OCI-LY1 (cell line): ENCODE measurements at regions not wholly inside any gene's neighbourhood (a gene's known extent, or its start where the extent isn't known, plus 50 kb on each side); places are given as distances from the start of the nearest gene placed in this dataset.

Experiments
- H2AFZ ChIP-seq: fragments of 200-600 bp; sonication (generic), shearing (Covaris generic); 2 replicates; pipeline ENCODE4 v1.6.0; 2014; ENCODE audit warnings: antibody characterized with exemption, mild to moderate bottlenecking, low read length
- H3F3A ChIP-seq: fragments of 200-600 bp; sonication (generic), shearing (Covaris generic); 2 replicates; pipeline ENCODE4 v1.6.0; 2014; ENCODE audit warnings: mild to moderate bottlenecking, antibody characterized with exemption, low read length, moderate library complexity; ENCODE audit not compliant: insufficient read depth
- H3K27ac ChIP-seq: fragments of 200-600 bp; sonication (generic); 2 replicates; pipeline ENCODE4 v1.5.1; 2014; ENCODE audit warnings: low read length, mixed run types, mild to moderate bottlenecking, low read depth; ENCODE audit not compliant: poor library complexity, severe bottlenecking
- H3K27me3 ChIP-seq: fragments of 200-600 bp; sonication (generic); 2 replicates; pipeline ENCODE4 v1.6.0; 2014; ENCODE audit warnings: antibody characterized with exemption, mild to moderate bottlenecking, low read length, moderate library complexity; ENCODE audit not compliant: insufficient read depth
- H3K36me3 ChIP-seq: fragments of 200-600 bp; sonication (generic); 2 replicates; pipeline ENCODE4 v1.6.1; 2014; ENCODE audit warnings: mild to moderate bottlenecking, antibody characterized with exemption, low read length, moderate library complexity, mixed read lengths; ENCODE audit not compliant: insufficient read depth
- H3K4me1 ChIP-seq: fragments of 200-600 bp; sonication (generic); 2 replicates; pipeline ENCODE4 v1.5.1; 2014; ENCODE audit warnings: mild to moderate bottlenecking, low read length, moderate library complexity; ENCODE audit not compliant: insufficient read depth, severe bottlenecking
- H3K4me2 ChIP-seq: fragments of 200-600 bp; sonication (generic), shearing (Covaris generic); 2 replicates; pipeline ENCODE4 v1.6.1; 2014; ENCODE audit warnings: low read length
- H3K4me3 ChIP-seq: fragments of 200-600 bp; sonication (generic); 2 replicates; pipeline ENCODE4 v1.5.1; 2014; ENCODE audit warnings: low read length, low read depth, mild to moderate bottlenecking, mixed read lengths; ENCODE audit not compliant: poor library complexity, severe bottlenecking
- H3K79me2 ChIP-seq: fragments of 200-600 bp; shearing (Covaris generic); 2 replicates; pipeline ENCODE4 v1.6.1; 2016; ENCODE audit warnings: mixed run types, low read length, mixed read lengths; ENCODE audit not compliant: insufficient read depth
- H3K9ac ChIP-seq: fragments of 200-600 bp; sonication (generic), shearing (Covaris generic); 2 replicates; pipeline ENCODE4 v1.6.1; 2014; ENCODE audit warnings: mild to moderate bottlenecking, low read length, mixed read lengths
- H3K9me2 ChIP-seq: fragments of 200-600 bp; sonication (generic), shearing (Covaris generic); 2 replicates; pipeline ENCODE4 v1.6.1; 2014; ENCODE audit warnings: low read depth, mild to moderate bottlenecking, low read length, mixed read lengths
- H3K9me3 ChIP-seq: fragments of 200-600 bp; shearing (Covaris generic); 2 replicates; pipeline ENCODE4 v1.6.1; 2014; ENCODE audit warnings: low read length, mixed read lengths
- H4K20me1 ChIP-seq: fragments of 200-600 bp; sonication (generic), shearing (Covaris generic); 2 replicates; pipeline ENCODE4 v1.6.0; 2016; ENCODE audit warnings: mild to moderate bottlenecking, low read length; ENCODE audit not compliant: insufficient read depth
- EZH2 ChIP-seq: fragments of 200-600 bp; sonication (generic), shearing (Covaris generic); IDR thresholded peaks from 2 replicates; pipeline ENCODE4 v1.8.0; 2017; ENCODE audit warnings: borderline replicate concordance, mixed run types, mild to moderate bottlenecking, antibody characterized with exemption, low read length, moderate library complexity, mixed read lengths
- TF ChIP-seq, protein P1 (sequence below): fragments of 200-600 bp; sonication (generic), shearing (Covaris generic); IDR thresholded peaks from 2 replicates; pipeline ENCODE4 v1.5.1; 2017; ENCODE audit warnings: mild to moderate bottlenecking, antibody characterized with exemption, low read length, moderate library complexity, mixed read lengths

DNA sequence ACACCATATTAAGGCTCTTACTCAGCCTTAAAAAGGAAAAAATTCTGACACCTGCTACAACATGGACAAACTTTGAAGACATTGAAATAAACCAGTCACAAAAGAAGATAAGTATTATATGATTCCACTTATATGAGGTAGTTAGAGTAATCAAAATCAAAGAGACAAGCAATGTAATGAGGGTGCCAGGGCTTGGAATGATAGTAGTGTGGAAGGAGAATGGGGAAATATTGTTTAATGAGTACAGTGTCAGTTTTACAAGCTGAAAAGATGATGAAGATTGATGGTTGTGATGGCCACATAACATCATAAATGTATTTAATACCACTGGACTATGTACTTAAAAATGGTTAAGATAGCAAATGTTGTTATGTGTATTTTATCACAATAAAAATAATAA lies 485.7 kb downstream of the SPATA31D1 start:
- Histone ChIP-seq H3K79me2 (no peaks in the 10 kb centered on the region), H3K36me3 (no peaks in the 10 kb centered on the region), H3K9ac (no peak overlapping the region), H3K4me1 (no peaks in the 10 kb centered on the region), H2AFZ (no peak overlapping the region), H3K4me3 (no peak overlapping the region), H3K27ac (no peak overlapping the region), H4K20me1 (no peaks in the 10 kb centered on the region), H3K27me3 (no peaks in the 10 kb centered on the region), H3K9me2 (no peaks in the 10 kb centered on the region), H3F3A (no peaks in the 10 kb centered on the region), H3K4me2 (no peak overlapping the region), H3K9me3 (no peaks in the 10 kb centered on the region)
- TF ChIP-seq, protein P1, sequence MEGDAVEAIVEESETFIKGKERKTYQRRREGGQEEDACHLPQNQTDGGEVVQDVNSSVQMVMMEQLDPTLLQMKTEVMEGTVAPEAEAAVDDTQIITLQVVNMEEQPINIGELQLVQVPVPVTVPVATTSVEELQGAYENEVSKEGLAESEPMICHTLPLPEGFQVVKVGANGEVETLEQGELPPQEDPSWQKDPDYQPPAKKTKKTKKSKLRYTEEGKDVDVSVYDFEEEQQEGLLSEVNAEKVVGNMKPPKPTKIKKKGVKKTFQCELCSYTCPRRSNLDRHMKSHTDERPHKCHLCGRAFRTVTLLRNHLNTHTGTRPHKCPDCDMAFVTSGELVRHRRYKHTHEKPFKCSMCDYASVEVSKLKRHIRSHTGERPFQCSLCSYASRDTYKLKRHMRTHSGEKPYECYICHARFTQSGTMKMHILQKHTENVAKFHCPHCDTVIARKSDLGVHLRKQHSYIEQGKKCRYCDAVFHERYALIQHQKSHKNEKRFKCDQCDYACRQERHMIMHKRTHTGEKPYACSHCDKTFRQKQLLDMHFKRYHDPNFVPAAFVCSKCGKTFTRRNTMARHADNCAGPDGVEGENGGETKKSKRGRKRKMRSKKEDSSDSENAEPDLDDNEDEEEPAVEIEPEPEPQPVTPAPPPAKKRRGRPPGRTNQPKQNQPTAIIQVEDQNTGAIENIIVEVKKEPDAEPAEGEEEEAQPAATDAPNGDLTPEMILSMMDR, result no peak
- TF ChIP-seq EZH2, result no peak

DNA sequence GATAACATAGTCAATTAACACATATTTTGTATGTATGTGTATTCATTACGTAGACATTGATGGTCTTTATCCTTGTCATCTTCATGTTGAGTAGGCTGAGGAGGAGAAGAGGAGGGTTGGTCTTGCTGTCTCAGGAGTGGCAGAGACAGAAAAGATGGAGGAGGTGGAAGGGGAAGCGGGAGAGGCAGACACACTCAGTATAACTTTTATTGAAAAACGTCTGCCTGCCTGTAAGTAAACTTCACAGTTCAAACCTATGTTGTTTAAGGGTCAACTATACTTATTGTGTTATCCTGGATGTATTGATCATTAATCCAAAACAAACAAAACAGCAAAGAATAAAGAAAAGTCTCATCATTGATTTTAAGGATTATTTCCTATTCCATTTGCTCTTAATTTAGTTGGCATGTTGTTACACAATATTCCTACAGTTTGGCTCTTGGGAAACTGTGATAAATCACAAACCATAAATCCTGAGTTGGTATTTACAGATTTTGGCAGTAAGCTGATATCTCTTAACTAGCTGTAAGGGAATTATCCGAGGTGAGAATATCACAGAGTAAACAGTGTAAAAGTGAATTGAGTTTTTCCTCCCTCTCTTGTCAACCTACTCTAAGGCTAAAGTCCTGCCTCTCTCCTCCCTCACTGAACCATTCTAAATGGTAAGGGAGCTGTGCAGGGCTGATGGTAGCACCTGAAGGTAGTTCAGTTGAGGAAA lies 487.2 kb downstream of the SPATA31D1 start:
- no peaks in the 10 kb centered on the region for H3K9me3 ChIP-seq
- H3K36me3 ChIP-seq, result no peaks in the 10 kb centered on the region
- H3K4me2 ChIP-seq, result no peak overlapping the region
- H3K27me3 ChIP-seq, result no peaks in the 10 kb centered on the region
- H2AFZ ChIP-seq, result no peak overlapping the region
- no peaks in the 10 kb centered on the region for H3K4me1 ChIP-seq
- no peaks in the 10 kb centered on the region for H3F3A ChIP-seq
- no peak overlapping the region for H3K9ac ChIP-seq
- no peaks in the 10 kb centered on the region for H4K20me1 ChIP-seq
- no peak overlapping the region for H3K4me3 ChIP-seq
- TF ChIP-seq EZH2, result no peak
- TF ChIP-seq, protein P1, result no peak
- H3K9me2 ChIP-seq, result no peaks in the 10 kb centered on the region
- no peak overlapping the region for H3K27ac ChIP-seq
- no peaks in the 10 kb centered on the region for H3K79me2 ChIP-seq

DNA sequence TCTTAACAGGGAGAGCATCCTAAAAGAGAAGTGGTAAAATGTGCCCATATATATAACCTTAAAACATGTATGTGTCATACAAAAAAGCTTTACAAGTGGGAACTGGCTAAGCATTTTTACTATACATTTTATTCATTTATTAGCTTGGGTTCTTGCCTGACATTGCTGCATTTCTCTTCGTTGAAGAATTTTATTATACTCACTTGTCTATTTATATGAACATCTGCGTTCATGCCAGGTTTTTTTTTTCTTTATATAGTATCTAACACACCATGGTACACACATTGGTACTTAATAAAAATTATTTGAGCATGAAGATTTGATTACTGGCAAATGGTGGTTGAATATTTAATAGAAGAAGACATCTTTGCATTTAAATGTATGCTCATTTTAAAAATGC lies 492.3 kb downstream of the SPATA31D1 start:
- Histone ChIP-seq H3K36me3 (no peaks in the 10 kb centered on the region), H3K4me2 (no peak overlapping the region)
- TF ChIP-seq EZH2, result no peak
- TF ChIP-seq, protein P1, result no peak

More for the DNA sequence above, 492.3 kb downstream of the SPATA31D1 start:
- H3F3A ChIP-seq, result no peaks in the 10 kb centered on the region
- no peak overlapping the region for H3K4me3 ChIP-seq
- no peaks in the 10 kb centered on the region for H3K4me1 ChIP-seq
- no peaks in the 10 kb centered on the region for H3K9me3 ChIP-seq
- no peak overlapping the region for H3K9ac ChIP-seq
- no peaks in the 10 kb centered on the region; the same call in 1 of the 2 replicates for H3K27me3 ChIP-seq
- no peaks in the 10 kb centered on the region for H3K79me2 ChIP-seq
- no peak overlapping the region for H3K27ac ChIP-seq
- H3K9me2 ChIP-seq, result no peaks in the 10 kb centered on the region
- no peak overlapping the region for H2AFZ ChIP-seq
- no peaks in the 10 kb centered on the region for H4K20me1 ChIP-seq
